SH-SY5Y (cell line): ENCODE measurements at regions not wholly inside any gene's neighbourhood (a gene's known extent, or its start where the extent isn't known, plus 50 kb on each side); places are given as distances from the start of the nearest gene placed in this dataset.

ENCODE experiments used
- GATA2 ChIP-seq: IDR thresholded peaks from 2 replicates; pipeline ENCODE4 v1.6.1; 2011; ENCODE audit warnings: mild to moderate bottlenecking, low read depth, low read length
- GATA3 ChIP-seq: IDR thresholded peaks from 2 replicates; pipeline ENCODE4 v1.6.1; 2011; ENCODE audit warnings: low read depth, mild to moderate bottlenecking, low read length, moderate library complexity

- TF ChIP-seq GATA3 (no peak), GATA2 (no peak)
These were observed 236.8 kb downstream of the LRRN1 start for GRCh38 chr3:4036046-4036445.
